ENCODE measurements at regions not wholly inside any gene's neighbourhood (a gene's known extent, or its start where the extent isn't known, plus 50 kb on each side); places are given as distances from the start of the nearest gene placed in this dataset.
"Not testable (repeated sequence)": the region's sequence is repeated elsewhere in the genome, so short reads cannot be mapped to it uniquely, and the experiment has no call there.

DNA sequence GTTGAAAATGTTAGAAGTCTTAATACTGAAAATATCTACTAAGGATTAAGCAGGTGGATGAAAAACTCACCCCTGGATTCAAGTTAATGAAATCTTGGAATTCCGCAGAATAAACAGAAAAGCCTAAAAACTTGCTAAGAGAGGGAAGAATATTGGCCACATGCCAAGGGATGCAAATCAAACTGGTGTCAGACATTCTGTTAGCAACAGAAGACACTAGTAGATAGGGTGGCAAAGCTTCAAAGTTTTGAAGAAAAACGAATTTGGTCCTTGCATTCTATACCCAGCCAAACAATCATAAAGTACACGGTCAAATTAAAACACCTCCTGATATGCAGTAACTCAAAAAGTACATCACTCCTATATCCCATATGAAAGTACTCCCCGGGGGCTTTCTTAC is 77.1 kb upstream of the ADTRP start:
- no peak for DNase-seq
- no peak for ATAC-seq (ENCODE audit: poor library complexity)
- intact Hi-C loops (cut with DNase I), result no loop called here

GRCh38 chr6:11854408-11855165 is 76.0 kb upstream of the ADTRP start:
- ATAC-seq (ENCODE audit: poor library complexity) (peak; percentile 64), DNase-seq (no peak)
- intact Hi-C loops (cut with DNase I), result no loop called here

- DNase-seq (no peak), ATAC-seq (ENCODE audit: poor library complexity) (no peak)
- intact Hi-C loops (cut with DNase I), result no loop called here
Observed at GRCh38 chr6:11853678-11854407, 75.2 kb upstream of the ADTRP start.

- intact Hi-C loops (cut with DNase I), result no loop called here
- DNase-seq (no peak), ATAC-seq (ENCODE audit: poor library complexity) (no peak)
Observed at GRCh38 chr6:11852061-11852651, 73.6 kb upstream of the ADTRP start.

DNA sequence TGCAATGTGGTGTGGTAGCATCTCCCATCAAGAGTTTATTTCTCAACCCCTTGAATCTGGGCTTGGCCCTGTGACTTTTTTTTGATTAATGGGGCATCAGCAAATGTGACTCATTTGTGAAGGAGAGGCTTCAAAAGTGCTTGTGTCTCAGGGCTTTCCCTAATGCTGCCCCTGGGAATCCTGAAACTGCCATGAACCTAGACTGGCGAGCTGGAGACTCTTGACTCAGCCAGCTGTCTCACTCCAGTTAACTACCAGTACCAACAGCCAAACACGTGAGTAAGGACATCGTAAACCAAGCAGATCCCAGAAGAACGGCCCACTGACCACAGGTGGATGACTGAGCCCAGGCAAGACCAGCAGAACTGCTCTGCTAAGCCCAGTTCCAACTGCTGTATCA is 72.8 kb upstream of the ADTRP start:
- ATAC-seq (ENCODE audit: poor library complexity) (no peak), DNase-seq (no peak)
- intact Hi-C loops (cut with DNase I), result no loop called here

DNA sequence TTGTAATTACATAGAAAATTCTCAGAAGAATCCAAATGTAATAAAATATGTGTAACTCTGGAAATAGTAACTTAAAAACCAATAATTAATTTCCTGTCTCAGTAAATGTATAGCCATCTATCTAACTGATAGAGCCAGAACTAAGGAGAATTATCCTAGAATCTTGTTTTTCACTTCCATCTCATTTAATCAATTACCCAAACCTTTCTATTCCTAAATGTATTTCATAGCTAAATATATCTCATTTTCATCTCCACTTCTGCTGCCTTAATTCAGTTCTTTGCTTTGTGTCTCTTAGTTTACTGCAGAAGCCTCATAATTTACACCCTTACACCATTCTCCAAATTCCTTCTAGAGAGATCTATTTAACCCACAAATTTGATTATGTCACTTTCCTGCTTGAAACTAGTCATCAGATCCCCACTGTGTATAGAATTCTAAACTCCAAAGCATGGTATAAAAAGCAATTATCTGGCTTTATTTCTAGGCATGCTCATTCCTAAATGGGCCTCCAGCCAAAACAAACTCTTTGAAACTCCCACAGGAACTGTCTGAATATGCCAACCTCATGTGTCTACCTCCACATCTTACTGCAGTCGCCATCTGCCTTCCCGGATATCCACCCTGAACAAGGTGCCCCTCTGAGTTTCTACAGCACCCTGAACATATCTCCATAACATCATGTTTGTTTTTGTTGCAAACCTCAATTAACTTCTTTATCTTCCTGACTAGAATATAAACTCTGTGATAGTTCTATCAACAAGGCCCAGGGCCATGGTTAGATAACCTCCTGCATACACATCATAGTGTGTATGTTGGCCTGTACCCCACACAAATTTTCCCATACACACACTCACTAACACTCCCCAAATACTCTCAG is 70.5 kb upstream of the ADTRP start:
- DNase-seq (no peak), ATAC-seq (ENCODE audit: poor library complexity) (no peak)
- intact Hi-C loops (cut with DNase I), result no loop called here

- intact Hi-C loops (cut with DNase I), result no loop called here
- no peak for ATAC-seq (ENCODE audit: poor library complexity)
- DNase-seq, result no peak
Observed at GRCh38 chr6:11848346-11848651, 69.7 kb upstream of the ADTRP start.

- intact Hi-C loops (cut with DNase I), result no loop called here
Observed at GRCh38 chr6:11847515-11848345, 69.1 kb upstream of the ADTRP start.

DNA sequence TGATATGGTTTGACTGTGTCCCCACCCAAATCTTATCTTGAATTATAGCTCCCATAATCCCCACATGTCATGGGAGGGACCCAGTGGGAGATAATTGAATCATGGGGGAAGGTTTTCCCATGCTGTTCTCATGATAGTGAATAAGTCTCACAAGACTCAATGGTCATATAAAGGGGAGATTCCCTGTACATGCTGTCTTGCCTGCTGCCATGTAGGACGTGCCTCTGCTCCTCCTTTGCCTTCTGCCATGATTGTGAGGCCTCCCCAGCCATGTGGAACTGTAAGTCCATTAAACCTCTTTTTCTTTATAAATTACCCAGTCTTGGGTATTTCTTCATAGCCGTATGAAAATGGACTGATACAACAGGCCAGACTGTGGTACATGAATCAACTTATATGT is 68.5 kb upstream of the ADTRP start:
- DNase-seq; intact Hi-C loops (cut with DNase I); ATAC-seq (ENCODE audit: poor library complexity): not testable (repeated sequence)

More at GRCh38 chr6:11847515-11848345, 69.1 kb upstream of the ADTRP start:
- DNase-seq (no peak), ATAC-seq (ENCODE audit: poor library complexity) (no peak)

- DNase-seq, result no peak
- ATAC-seq (ENCODE audit: poor library complexity), result no peak
- intact Hi-C loops (cut with DNase I), result no loop called here
Observed at GRCh38 chr6:11845664-11846577, 67.3 kb upstream of the ADTRP start.

- ATAC-seq (ENCODE audit: poor library complexity); DNase-seq; intact Hi-C loops (cut with DNase I): not testable (repeated sequence)
Observed at GRCh38 chr6:11842795-11843194, 64.2 kb upstream of the ADTRP start.

- ATAC-seq (ENCODE audit: poor library complexity) (peak; percentile 93), DNase-seq (no peak)
- intact Hi-C loops (cut with DNase I), result no loop called here
Observed at GRCh38 chr6:11835065-11835464, 56.5 kb upstream of the ADTRP start.

- intact Hi-C loops (cut with DNase I), result no loop called here
- DNase-seq, result no peak
- ATAC-seq (ENCODE audit: poor library complexity), result peak; percentile 54
Observed at GRCh38 chr6:11833626-11834592, 55.3 kb upstream of the ADTRP start.

- no peak for ATAC-seq (ENCODE audit: poor library complexity)
- intact Hi-C loops (cut with DNase I), result no loop called here
Observed at GRCh38 chr6:11831653-11832052, 53.0 kb upstream of the ADTRP start.

GRCh38 chr6:11830520-11830919 is 51.9 kb upstream of the ADTRP start:
- intact Hi-C loops (cut with DNase I), result no loop called here
- DNase-seq (no peak), ATAC-seq (ENCODE audit: poor library complexity) (no peak)

More at GRCh38 chr6:11831653-11832052, 53.0 kb upstream of the ADTRP start:
- DNase-seq, result no peak

GRCh38 chr6:11830105-11830504 is 51.5 kb upstream of the ADTRP start:
- DNase-seq, result no peak
- intact Hi-C loops (cut with DNase I), result no loop called here
- ATAC-seq (ENCODE audit: poor library complexity), result no peak
